ENCODE measurements at regions not wholly inside any gene's neighbourhood (a gene's known extent, or its start where the extent isn't known, plus 50 kb on each side); places are given as distances from the start of the nearest gene placed in this dataset.

GRCh38 chrX:9148615-9149399 is 114.9 kb upstream of the FAM9B start:
- TF ChIP-seq ZNF701 (tag by site-specific recombination; IDR thresholded peaks at IDR 0.05) (no peak), ZNF280D (tag by site-specific recombination; IDR thresholded peaks at IDR 0.05) (no peak), ZNF571 (tag by site-specific recombination; IDR thresholded peaks at IDR 0.05) (no peak), ZBTB26 (tag by site-specific recombination; optimal IDR thresholded peaks at IDR 0.05) (no peak), ZFP37 (tag by site-specific recombination; IDR thresholded peaks at IDR 0.05) (no peak)
- ChIA-PET POLR2A (no interaction called here), CTCF (interaction anchor here (0.6 kb wide), 1 partner anchor 185 kb away, joined by 6 read pairs; no protein-coding TSS in a partner anchor)
- Histone ChIP-seq H3K36me3 (ENCODE audit: control insufficient read depth in 2 of 2, insufficient read depth in 1 of 2, low read length in 2 of 2) (no peaks in the 10 kb centered on the region), H3K4me3 (ENCODE audit: low read depth, low read length) (no peak overlapping the region), H3K27ac (ENCODE audit: extremely low read depth, low read depth, low read length) (no peak overlapping the region), H3K4me1 (ENCODE audit: control insufficient read depth, insufficient read depth, low read length) (no peaks in the 10 kb centered on the region), H3K9me3 (ENCODE audit: control insufficient read depth, insufficient read depth, low read depth, low read length) (no peaks in the 10 kb centered on the region)

- TF ChIP-seq ZBTB17 (tag by site-specific recombination; IDR thresholded peaks at IDR 0.05) (no peak), ZNF155 (tag by site-specific recombination; IDR thresholded peaks at IDR 0.05) (no peak), ZNF292 (tag by site-specific recombination; IDR thresholded peaks at IDR 0.05; ENCODE audit: borderline replicate concordance, low read depth) (no peak), ZNF18 (tag by site-specific recombination; IDR thresholded peaks at IDR 0.05) (no peak), ZNF558 (tag by site-specific recombination; IDR thresholded peaks at IDR 0.05) (no peak), ZBTB7A (tag by site-specific recombination; IDR thresholded peaks at IDR 0.05; ENCODE audit: low read depth) (no peak), ZNF280C (tag by site-specific recombination; IDR thresholded peaks at IDR 0.05) (no peak), ZNF248 (tag by site-specific recombination; IDR thresholded peaks at IDR 0.05) (no peak), ZNF488 (tag by site-specific recombination; IDR thresholded peaks at IDR 0.05) (no peak), GLIS2 (tag by site-specific recombination; IDR thresholded peaks at IDR 0.05) (no peak), HIC1 (tag by site-specific recombination; IDR thresholded peaks at IDR 0.05) (no peak), ZSCAN5A (tag by site-specific recombination; IDR thresholded peaks at IDR 0.05) (no peak)
- H3K4me3 ChIP-seq (ENCODE audit: low read depth, low read length) = no peak overlapping the region
- H3K4me1 ChIP-seq (ENCODE audit: control insufficient read depth, insufficient read depth, low read length) = no peaks in the 10 kb centered on the region
- no peaks in the 10 kb centered on the region for H3K9me3 ChIP-seq (ENCODE audit: control insufficient read depth, insufficient read depth, low read depth, low read length)
- H3K27ac ChIP-seq (ENCODE audit: extremely low read depth, low read depth, low read length) = no peak overlapping the region
- POLR2A ChIA-PET = no interaction called here
- CTCF ChIA-PET = interaction anchor here (0.6 kb wide), 1 partner anchor 184 kb away, joined by 6 read pairs; no protein-coding TSS in a partner anchor
- no peaks in the 10 kb centered on the region for H3K36me3 ChIP-seq (ENCODE audit: control insufficient read depth in 2 of 2, insufficient read depth in 1 of 2, low read length in 2 of 2)
Measured at GRCh38 chrX:9149501-9150245, 115.7 kb upstream of the FAM9B start.
